Muscle of back (tissue), 3 donors: ENCODE measurements at regions not wholly inside any gene's neighbourhood (a gene's known extent, or its start where the extent isn't known, plus 50 kb on each side); places are given as distances from the start of the nearest gene placed in this dataset.

Experiments
- DNase-seq, 3 donors: peaks; one replicate each; pipeline versions ENCODE4 v3.0.0 to v3.0.0-alpha.2; 2013

GRCh38 chr2:81551040-81551634, 1246.6 kb upstream of the LRRTM1 start:
- no peak for DNase-seq

- DNase-seq = no peak
Measured at GRCh38 chr2:81550277-81550676, 1245.7 kb upstream of the LRRTM1 start.

GRCh38 chr2:81549646-81550045, 1245.1 kb upstream of the LRRTM1 start:
- no peak for DNase-seq

- no peak for DNase-seq
Measured at GRCh38 chr2:81545626-81546025, 1241.1 kb upstream of the LRRTM1 start.

- DNase-seq = no peak
Measured at GRCh38 chr2:81542119-81542518, 1237.6 kb upstream of the LRRTM1 start.

- DNase-seq = no peak
Measured at GRCh38 chr2:81529944-81530343, 1225.4 kb upstream of the LRRTM1 start.

GRCh38 chr2:81528852-81529480, 1224.4 kb upstream of the LRRTM1 start:
- DNase-seq = no peak

GRCh38 chr2:81523344-81523743, 1218.8 kb upstream of the LRRTM1 start:
- DNase-seq = no peak

GRCh38 chr2:81513328-81513727, 1208.8 kb upstream of the LRRTM1 start:
- DNase-seq = no peak

- DNase-seq = no peak
Measured at GRCh38 chr2:81505586-81505985, 1201.0 kb upstream of the LRRTM1 start.

GRCh38 chr2:81495556-81495955, 1191.0 kb upstream of the LRRTM1 start:
- DNase-seq = no peak

GRCh38 chr2:81483254-81483653, 1178.7 kb upstream of the LRRTM1 start:
- DNase-seq = no peak

GRCh38 chr2:81481994-81482368, 1177.4 kb upstream of the LRRTM1 start:
- DNase-seq = no peak

GRCh38 chr2:81481242-81481993, 1176.9 kb upstream of the LRRTM1 start:
- DNase-seq = no peak

GRCh38 chr2:81467096-81467495, 1162.5 kb upstream of the LRRTM1 start:
- no peak for DNase-seq

GRCh38 chr2:81462420-81462819, 1157.9 kb upstream of the LRRTM1 start:
- DNase-seq = no peak

- no peak for DNase-seq
Measured at GRCh38 chr2:81445176-81445575, 1140.6 kb upstream of the LRRTM1 start.

GRCh38 chr2:81437456-81438000, 1133.0 kb upstream of the LRRTM1 start:
- no peak for DNase-seq

GRCh38 chr2:81436256-81436655, 1131.7 kb upstream of the LRRTM1 start:
- no peak for DNase-seq

GRCh38 chr2:81412681-81413080, 1108.1 kb upstream of the LRRTM1 start:
- DNase-seq = no peak

GRCh38 chr2:81403508-81403907, 1099.0 kb upstream of the LRRTM1 start:
- no peak for DNase-seq

GRCh38 chr2:81396417-81397019, 1092.0 kb upstream of the LRRTM1 start:
- DNase-seq = no peak

GRCh38 chr2:81395746-81396145, 1091.2 kb upstream of the LRRTM1 start:
- DNase-seq = no peak
